Embryonic facial prominence (tissue), 1 donor: ENCODE measurements at regions not wholly inside any gene's neighbourhood (a gene's known extent, or its start where the extent isn't known, plus 50 kb on each side); places are given as distances from the start of the nearest gene placed in this dataset.

Experiments used
- DNase-seq: peaks from one replicate; pipeline ENCODE4 v3.0.0-alpha.2; 2016; ENCODE audit errors: extremely low spot score

GRCh38 chr2:100222844-100223243 is 80.5 kb upstream of the AFF3 start:
- DNase-seq = no peak

GRCh38 chr2:100218552-100218951 is 76.2 kb upstream of the AFF3 start:
- DNase-seq = no peak

GRCh38 chr2:100217323-100217722 is 74.9 kb upstream of the AFF3 start:
- no peak for DNase-seq

- no peak for DNase-seq
Measured at GRCh38 chr2:100216015-100216414, 73.6 kb upstream of the AFF3 start.

GRCh38 chr2:100215371-100215770 is 73.0 kb upstream of the AFF3 start:
- no peak for DNase-seq

GRCh38 chr2:100214265-100214971 is 72.0 kb upstream of the AFF3 start:
- DNase-seq = no peak

GRCh38 chr2:100213595-100213994 is 71.2 kb upstream of the AFF3 start:
- no peak for DNase-seq

- no peak for DNase-seq
Measured at GRCh38 chr2:100212850-100213249, 70.5 kb upstream of the AFF3 start.

GRCh38 chr2:100211521-100211920 is 69.1 kb upstream of the AFF3 start:
- DNase-seq = no peak

GRCh38 chr2:100208141-100208770 is 65.9 kb upstream of the AFF3 start:
- DNase-seq = no peak

- DNase-seq = no peak
Measured at GRCh38 chr2:100207411-100207885, 65.1 kb upstream of the AFF3 start.

- no peak for DNase-seq
Measured at GRCh38 chr2:100206731-100207255, 64.4 kb upstream of the AFF3 start.

GRCh38 chr2:100205174-100205573 is 62.8 kb upstream of the AFF3 start:
- no peak for DNase-seq

- DNase-seq = no peak
Measured at GRCh38 chr2:100202567-100202966, 60.2 kb upstream of the AFF3 start.

GRCh38 chr2:100200985-100201384 is 58.6 kb upstream of the AFF3 start:
- no peak for DNase-seq

- no peak for DNase-seq
Measured at GRCh38 chr2:100199421-100199820, 57.0 kb upstream of the AFF3 start.

- DNase-seq = no peak
Measured at GRCh38 chr2:100198461-100199230, 56.3 kb upstream of the AFF3 start.

- DNase-seq = peak; percentile 14
Measured at GRCh38 chr2:100197631-100198153, 55.3 kb upstream of the AFF3 start.

GRCh38 chr2:100196786-100197494 is 54.5 kb upstream of the AFF3 start:
- no peak for DNase-seq

GRCh38 chr2:100195942-100196341 is 53.6 kb upstream of the AFF3 start:
- DNase-seq = no peak

GRCh38 chr2:100194951-100195350 is 52.6 kb upstream of the AFF3 start:
- no peak for DNase-seq

GRCh38 chr2:100193291-100193710 is 50.9 kb upstream of the AFF3 start:
- no peak for DNase-seq
